Pancreas (tissue), 10 donors: ENCODE measurements at regions not wholly inside any gene's neighbourhood (a gene's known extent, or its start where the extent isn't known, plus 50 kb on each side); places are given as distances from the start of the nearest gene placed in this dataset.

Experiments
- ATAC-seq, 4 donors: fragments of 200-7000 bp; cut with Tn5 transposase; one replicate each; pipeline versions ENCODE4 v1.8.0 to v1.9.1; 2020; ENCODE audit warnings: mild to moderate bottlenecking in 4 of 4, moderate library complexity in 4 of 4
- DNase-seq, 6 donors: peaks; one replicate each; pipeline ENCODE4 v3.0.0-alpha.2; 2020
- FAIRE-seq: peaks from 2 replicates; lab custom pipeline; 2012; peaks lifted over from hg19 to GRCh38; lab: Jason Lieb, UNC
- H3K27ac ChIP-seq, 4 donors: fragments of 200-600 bp; sonication (generic); 1 replicate in 3 of 4; 2 replicates in 1 of 4; pipeline versions ENCODE4 v1.5.0 to v1.8.0; 2020
- H3K27me3 ChIP-seq, 4 donors: fragments of 200-600 bp; one replicate each; pipeline ENCODE4 v1.8.0; 2021
- H3K36me3 ChIP-seq, 3 donors: fragments of 200-600 bp; sonication (generic) in 1 of 3; one replicate each; pipeline versions ENCODE4 v1.5.0 to v1.8.0; 2020 to 2021
- H3K4me1 ChIP-seq, 3 donors: fragments of 200-600 bp; one replicate each; pipeline ENCODE4 v1.8.0; 2021
- H3K4me3 ChIP-seq, 4 donors: fragments of 200-600 bp; sonication (generic) in 2 of 4; one replicate each; pipeline versions ENCODE4 v1.5.0 to v1.8.0; 2020 to 2021
- H3K9me3 ChIP-seq, 4 donors: fragments of 200-600 bp; one replicate each; pipeline ENCODE4 v1.8.0; 2021
- WGBS, 2 donors: extraction: QIAGEN DNeasy Blood & Tissue Kit; methylation state at CpG; one replicate each; pipeline ENCODE4 v1.1.7; 2013; 5-methylcytosine and 5-hydroxymethylcytosine counted together
- intact Hi-C, 3 donors: fragments of 100-400 bp; cut with DNase I; formaldehyde crosslinking; loops; one replicate each; pipeline versions ENCODE4 v1.11.1 to v1.14.2; 2022
- TF ChIP-seq, protein P1 (sequence below), 4 donors: fragments of 200-600 bp; sonication (generic) in 3 of 4; IDR thresholded peaks; one replicate each; pipeline versions ENCODE4 v1.5.0 to v1.8.0; 2021; ENCODE audit warnings: antibody characterized with exemption in 4 of 4
- donor health status: healthy with polysubstance abuse.
- donor health status: DM: no; HTN: no; CAD: no; lungs with moderate emphysema.
- donor health status: DM: no; HTN: no; CAD: no.
- donor health status: control.
- donor health status: control.
- donor health status: Bipolar disorder and iron deficiency.
- donor health status: DM: yes; HTN: yes; CAD: no.
- donor health status: DM: no; HTN: no; CAD: no.
- donor health status: DM: no; HTN: no; CAD: no.
- donor health status: DM: yes; HTN: yes; CAD: no.

DNA sequence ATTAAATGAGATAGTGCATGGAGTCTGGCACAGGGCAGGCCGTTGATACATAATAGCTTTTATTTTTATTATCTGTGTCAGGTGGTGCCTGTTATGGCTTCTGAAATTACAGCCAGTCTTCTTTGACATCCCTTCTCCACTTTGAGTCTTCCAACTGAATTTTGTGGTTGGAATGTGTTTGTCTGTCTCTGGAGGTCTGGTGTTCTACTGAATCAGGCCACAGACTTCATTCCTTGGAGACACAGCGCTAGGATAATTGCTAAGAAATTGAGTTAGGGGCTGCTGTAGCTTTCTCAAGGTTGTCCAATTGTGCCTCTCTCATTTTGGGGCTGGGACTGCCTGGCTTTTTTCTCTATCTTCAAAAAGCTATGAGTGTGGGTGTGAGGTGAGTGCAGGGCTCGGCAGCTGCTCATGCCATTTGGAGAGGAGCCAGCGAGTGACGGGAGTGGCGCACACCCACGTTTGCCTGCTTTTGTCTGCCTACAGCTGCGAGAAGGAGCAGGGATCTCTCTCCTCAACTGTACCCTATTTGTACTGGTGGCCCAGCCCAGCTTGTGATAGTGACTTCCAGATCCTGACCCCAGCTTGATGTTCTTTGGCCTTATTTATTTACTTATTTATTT lies 49.8 kb upstream of the SYN2 start:
- ATAC-seq: no peak

More for the DNA sequence above, 49.8 kb upstream of the SYN2 start:
- intact Hi-C loops: no loop called here
- H3K4me3 ChIP-seq: no peak overlapping the region
- TF ChIP-seq, protein P1, sequence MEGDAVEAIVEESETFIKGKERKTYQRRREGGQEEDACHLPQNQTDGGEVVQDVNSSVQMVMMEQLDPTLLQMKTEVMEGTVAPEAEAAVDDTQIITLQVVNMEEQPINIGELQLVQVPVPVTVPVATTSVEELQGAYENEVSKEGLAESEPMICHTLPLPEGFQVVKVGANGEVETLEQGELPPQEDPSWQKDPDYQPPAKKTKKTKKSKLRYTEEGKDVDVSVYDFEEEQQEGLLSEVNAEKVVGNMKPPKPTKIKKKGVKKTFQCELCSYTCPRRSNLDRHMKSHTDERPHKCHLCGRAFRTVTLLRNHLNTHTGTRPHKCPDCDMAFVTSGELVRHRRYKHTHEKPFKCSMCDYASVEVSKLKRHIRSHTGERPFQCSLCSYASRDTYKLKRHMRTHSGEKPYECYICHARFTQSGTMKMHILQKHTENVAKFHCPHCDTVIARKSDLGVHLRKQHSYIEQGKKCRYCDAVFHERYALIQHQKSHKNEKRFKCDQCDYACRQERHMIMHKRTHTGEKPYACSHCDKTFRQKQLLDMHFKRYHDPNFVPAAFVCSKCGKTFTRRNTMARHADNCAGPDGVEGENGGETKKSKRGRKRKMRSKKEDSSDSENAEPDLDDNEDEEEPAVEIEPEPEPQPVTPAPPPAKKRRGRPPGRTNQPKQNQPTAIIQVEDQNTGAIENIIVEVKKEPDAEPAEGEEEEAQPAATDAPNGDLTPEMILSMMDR (IDR thresholded peaks at IDR 0.05): no peak
- H3K27ac ChIP-seq: no peak overlapping the region
- H3K4me1 ChIP-seq: no peaks in the 10 kb centered on the region
- no peak for DNase-seq
- H3K9me3 ChIP-seq: no peaks in the 10 kb centered on the region
- no peak for FAIRE-seq
- H3K36me3 ChIP-seq: no peaks in the 10 kb centered on the region
- 51 to 67% methylated on average over 8 of the region's 8 CpGs for WGBS, 2 donors
- H3K27me3 ChIP-seq: no peaks in the 10 kb centered on the region
